Urothelium cell line (cell line): ENCODE measurements at regions not wholly inside any gene's neighbourhood (a gene's known extent, or its start where the extent isn't known, plus 50 kb on each side); places are given as distances from the start of the nearest gene placed in this dataset.

Experiments
- DNase-seq: peaks from one replicate; pipeline ENCODE4 v3.0.0; 2011; ENCODE audit warnings: low spot score, mixed read lengths
- FAIRE-seq: peaks from 2 replicates; lab custom pipeline; 2011; peaks lifted over from hg19 to GRCh38; lab: Jason Lieb, UNC

- no peak for FAIRE-seq
Measured at GRCh38 chr16:51931653-51932052, 615.3 kb downstream of the TOX3 start.

GRCh38 chr16:51924744-51925143, 622.2 kb downstream of the TOX3 start:
- FAIRE-seq (no peak), DNase-seq (no peak)

More at GRCh38 chr16:51931653-51932052, 615.3 kb downstream of the TOX3 start:
- DNase-seq = no peak

DNA sequence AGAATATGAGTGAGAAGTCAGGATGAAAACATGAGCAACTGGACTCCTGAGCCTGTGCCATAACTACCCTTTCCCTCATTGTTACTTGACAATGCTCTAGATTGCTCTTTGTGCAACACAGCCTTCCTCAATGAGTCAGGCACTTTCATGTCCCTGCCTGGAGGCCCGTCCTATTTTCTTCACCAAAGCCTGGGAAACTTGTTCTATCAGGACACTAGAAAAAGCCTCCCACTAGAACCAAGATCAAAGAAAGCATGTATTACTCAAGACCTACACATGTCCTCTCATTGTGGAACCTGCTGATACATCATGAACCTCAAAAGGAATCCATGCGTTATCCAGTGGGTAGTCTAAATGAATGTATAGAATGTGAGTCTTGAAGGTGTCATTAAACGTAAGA, 624.5 kb downstream of the TOX3 start:
- no peak for FAIRE-seq
- DNase-seq = no peak

- DNase-seq (no peak), FAIRE-seq (peak; percentile 46)
Measured at GRCh38 chr16:51919736-51920135, 627.2 kb downstream of the TOX3 start.

GRCh38 chr16:51916814-51917213, 630.1 kb downstream of the TOX3 start:
- no peak for DNase-seq
- FAIRE-seq = no peak

DNA sequence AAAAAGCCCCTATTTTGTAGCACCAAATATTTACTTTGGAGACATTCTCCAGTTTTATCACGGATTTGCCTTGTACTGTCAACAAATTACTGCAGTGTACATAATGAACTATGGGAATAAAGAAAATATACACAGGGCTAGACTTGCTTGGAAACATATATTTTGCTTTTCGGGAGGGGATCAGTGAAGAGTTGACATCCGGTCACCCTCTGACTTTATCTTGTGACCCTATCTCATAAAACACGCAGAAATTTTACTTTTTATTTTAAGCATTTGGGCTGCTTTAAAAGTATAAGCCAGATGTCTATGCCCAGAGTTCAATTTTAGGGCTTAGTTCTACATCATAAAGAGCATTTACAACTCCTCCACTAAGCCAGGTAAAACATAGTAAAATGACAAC, 630.7 kb downstream of the TOX3 start:
- FAIRE-seq = no peak
- DNase-seq = no peak

DNA sequence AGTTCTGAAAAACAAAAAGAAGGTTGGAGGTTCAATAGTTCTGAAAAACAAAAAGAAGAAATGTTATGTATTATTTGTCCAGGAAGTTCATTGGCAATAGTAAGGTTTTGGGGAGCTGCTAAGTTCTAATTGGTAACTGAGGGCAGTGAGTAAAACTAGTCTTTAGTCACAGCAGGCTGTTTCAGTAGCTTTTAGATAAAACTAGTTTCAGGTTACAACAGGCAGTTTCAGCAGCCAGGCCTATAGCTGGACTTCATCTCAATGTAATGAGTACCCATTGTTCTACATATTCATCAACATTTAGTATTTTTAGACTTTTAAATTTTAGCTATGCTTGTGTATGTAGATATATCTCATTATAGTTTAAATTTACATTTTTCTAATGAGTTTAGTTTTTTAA, 639.3 kb downstream of the TOX3 start:
- FAIRE-seq (no peak), DNase-seq (no peak)

GRCh38 chr16:51900221-51900780, 646.6 kb downstream of the TOX3 start:
- FAIRE-seq = no peak
- peak; percentile 23 for DNase-seq

- FAIRE-seq = no peak
- DNase-seq = no peak
Measured at GRCh38 chr16:51898872-51899271, 648.1 kb downstream of the TOX3 start.

- DNase-seq (no peak), FAIRE-seq (no peak)
Measured at GRCh38 chr16:51896013-51896412, 650.9 kb downstream of the TOX3 start.

GRCh38 chr16:51892293-51893007, 654.5 kb downstream of the TOX3 start:
- DNase-seq (no peak), FAIRE-seq (no peak)

GRCh38 chr16:51888534-51888933, 658.4 kb downstream of the TOX3 start:
- FAIRE-seq = no peak
- DNase-seq = no peak

DNA sequence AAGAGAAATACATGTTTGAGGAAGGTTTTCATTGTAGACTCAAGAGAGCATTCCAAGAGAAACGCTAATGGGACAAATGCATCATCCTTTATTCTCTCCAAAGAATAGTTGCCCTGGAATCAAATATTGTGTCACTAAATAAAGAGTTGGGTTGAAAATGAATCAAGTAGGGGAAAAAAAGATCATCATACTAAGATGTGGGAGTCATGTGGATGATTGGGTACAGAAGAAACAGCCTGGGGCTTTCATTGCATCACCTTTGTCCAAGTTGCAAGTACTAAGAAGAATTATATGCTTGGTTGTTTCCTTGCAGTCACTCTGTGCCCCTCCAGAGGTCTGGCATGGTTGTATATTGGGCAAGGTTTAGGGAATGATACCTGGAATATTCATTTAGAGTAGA, 658.9 kb downstream of the TOX3 start:
- DNase-seq (no peak), FAIRE-seq (no peak)

DNA sequence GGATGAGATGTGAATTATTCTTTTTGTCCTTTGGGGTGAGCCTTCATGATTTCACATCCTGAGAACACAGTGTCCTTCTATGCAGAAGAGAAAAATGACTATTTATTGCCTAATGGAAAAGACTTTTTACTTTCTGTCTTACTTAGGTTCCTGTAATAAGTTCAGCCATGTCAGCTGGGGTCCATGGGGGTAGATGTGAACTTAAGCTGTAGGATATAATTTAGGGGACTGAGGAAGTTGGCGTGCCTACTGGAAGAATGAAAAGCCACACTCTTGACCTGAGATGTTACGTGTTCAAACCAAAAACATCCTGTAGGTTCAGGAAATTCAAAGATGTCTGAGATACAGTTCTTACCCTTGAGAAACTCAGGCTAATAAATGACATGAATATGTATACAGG, 660.5 kb downstream of the TOX3 start:
- DNase-seq (no peak), FAIRE-seq (no peak)

DNA sequence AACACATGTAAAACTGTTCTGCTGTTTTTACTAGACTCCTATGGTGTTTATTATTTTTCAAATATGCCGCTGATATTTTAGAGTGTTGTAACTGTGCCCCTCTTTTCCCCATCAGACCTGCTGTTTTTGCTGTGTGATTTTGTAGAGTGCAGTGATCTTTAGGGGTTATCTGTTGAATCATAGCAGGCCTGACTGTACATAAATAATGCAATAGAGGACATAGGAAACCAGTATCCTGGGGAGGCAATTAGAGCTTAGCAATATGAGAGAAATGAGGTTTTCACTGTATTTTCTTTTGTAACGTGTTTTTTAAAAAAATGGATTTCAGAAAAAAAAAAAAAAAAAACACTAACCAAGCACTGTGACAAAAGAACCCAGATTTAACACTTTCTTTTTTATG, 662.2 kb downstream of the TOX3 start:
- no peak for FAIRE-seq
- no peak for DNase-seq

DNA sequence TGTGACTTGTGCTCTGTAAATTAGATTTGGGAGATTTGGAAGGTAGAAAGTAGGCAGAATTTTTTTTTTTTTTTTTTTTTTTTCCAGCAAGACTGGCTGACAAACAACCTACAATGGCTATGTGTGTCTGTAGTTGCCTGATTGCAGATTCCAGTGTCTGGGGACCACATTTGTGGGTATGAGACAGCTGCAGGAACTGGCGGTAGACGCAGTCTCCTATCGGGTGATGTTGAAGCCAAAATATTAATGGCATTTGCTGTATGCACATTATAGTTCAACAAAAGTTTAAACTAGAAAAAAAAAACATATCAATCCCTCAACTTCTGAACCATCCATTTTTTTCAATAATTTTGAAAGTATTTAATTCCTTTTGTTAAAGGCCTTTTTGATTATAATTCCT, 665.2 kb downstream of the TOX3 start:
- FAIRE-seq = no peak
- DNase-seq = no peak

- FAIRE-seq = no peak
- peak; percentile 50 for DNase-seq
Measured at GRCh38 chr16:51880776-51881175, 666.2 kb downstream of the TOX3 start.

DNA sequence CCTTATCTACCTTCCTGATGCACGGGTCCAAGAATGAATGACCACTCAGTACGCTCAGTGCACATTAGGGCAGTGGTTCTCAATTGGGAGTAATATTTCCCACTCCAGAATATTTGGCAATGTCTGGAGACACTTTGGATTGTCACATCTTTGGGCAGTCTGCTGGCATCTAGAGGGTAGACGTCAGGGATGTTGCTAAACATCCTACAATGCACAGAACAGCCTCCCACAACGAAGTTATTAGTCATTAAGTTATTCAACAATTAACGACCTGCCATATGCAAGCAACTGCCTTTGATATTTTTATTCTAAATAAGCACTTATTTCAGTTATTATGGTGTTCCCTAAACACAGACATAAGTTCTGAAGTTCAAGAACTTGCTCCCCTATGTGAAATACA, 669.3 kb downstream of the TOX3 start:
- FAIRE-seq = no peak
- DNase-seq = no peak

DNA sequence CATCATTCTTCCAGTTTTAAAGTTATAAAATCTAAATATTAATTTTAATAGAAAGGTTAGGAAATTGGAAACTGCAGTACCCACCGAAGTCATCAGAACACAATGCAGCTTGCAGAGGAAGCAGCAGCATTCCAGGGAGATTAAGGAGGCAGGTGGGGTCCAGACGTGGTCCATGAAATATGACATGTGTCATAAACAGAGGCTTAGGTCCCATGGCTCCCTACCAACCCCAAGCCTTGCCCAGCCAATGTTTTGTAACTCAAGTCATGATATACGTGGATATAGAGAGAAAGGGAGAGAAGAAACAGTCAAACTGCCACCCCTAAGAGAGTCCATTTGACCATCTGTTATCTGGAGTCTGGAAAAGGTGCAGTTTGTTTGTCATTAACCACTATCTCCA, 670.0 kb downstream of the TOX3 start:
- no peak for DNase-seq
- no peak for FAIRE-seq

- FAIRE-seq (no peak), DNase-seq (no peak)
Measured at GRCh38 chr16:51876601-51876875, 670.4 kb downstream of the TOX3 start.

DNA sequence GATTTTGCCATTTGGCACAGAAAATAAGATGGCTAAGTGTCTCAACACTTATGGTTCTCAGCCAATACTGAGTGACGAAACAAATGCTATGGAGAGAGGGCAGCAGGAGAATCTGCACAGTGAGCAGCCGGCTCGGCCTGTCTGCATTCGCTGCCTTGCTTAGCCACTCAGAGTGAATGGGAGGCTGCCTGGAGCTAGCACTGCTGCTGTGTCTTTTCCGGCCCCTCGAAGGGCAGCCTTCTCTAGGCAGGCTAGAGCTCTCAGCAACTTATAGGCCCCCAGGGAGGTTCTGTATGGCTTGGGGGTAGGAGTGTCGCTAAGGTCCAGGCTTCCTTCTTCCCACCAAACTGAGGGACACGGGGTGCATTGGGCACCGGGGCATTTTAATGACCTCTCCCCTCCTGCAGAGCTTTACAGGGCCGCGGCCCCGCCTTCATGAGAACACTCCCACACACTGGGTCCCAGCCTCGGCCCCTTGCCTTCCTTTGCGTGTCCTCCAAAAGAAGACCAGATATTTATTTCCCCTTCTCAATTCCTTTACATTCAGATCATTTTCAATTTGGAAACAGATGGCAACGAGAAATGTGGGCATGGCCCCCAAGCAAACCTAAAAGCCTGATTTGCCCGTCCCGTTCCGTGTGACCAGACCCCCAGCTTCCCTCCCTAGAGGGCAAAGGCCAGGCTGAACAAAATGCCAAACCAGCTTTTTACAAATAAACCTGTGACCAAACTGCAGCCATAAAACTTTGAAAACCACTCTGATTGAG, 670.9 kb downstream of the TOX3 start:
- DNase-seq (no peak), FAIRE-seq (no peak)

DNA sequence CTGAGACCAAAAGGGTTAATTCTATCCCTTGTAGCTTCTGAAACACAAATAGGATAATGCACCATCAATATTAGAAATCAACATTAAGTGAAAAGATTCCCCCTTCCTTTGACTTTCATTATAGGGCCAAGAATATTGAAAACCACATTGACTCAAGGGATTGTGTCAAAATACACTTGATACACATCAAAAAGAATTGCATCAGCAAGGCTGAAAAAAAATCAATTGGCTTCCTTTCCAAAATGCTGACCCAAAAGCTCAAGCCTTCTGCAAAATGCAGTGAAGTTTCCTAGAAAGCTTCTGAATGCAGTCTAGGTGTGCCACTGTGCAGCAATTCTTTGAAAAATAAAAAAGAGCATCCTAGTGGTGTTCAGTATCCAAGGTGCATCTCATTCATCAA, 674.4 kb downstream of the TOX3 start:
- FAIRE-seq = no peak

More for the DNA sequence above, 674.4 kb downstream of the TOX3 start:
- no peak for DNase-seq
